ENCODE measurements at regions not wholly inside any gene's neighbourhood (a gene's known extent, or its start where the extent isn't known, plus 50 kb on each side); places are given as distances from the start of the nearest gene placed in this dataset.

GRCh38 chr6:109225946-109226345 is 130.6 kb downstream of the CEP57L1 start:
- no peak for DNase-seq

- DNase-seq, result no peak
These were observed 129.7 kb downstream of the CEP57L1 start for GRCh38 chr6:109224994-109225393.

- no peak for DNase-seq
These were observed 129.0 kb downstream of the CEP57L1 start for GRCh38 chr6:109224107-109224875.

- DNase-seq, result no peak
These were observed 127.5 kb downstream of the CEP57L1 start for GRCh38 chr6:109222848-109223247.

GRCh38 chr6:109221543-109222195 is 126.4 kb downstream of the CEP57L1 start:
- no peak for DNase-seq
